Ishikawa (cell line): ENCODE measurements at regions not wholly inside any gene's neighbourhood (a gene's known extent, or its start where the extent isn't known, plus 50 kb on each side); places are given as distances from the start of the nearest gene placed in this dataset.

Experiments used
- CEBPB ChIP-seq: IDR thresholded peaks from 2 replicates; pipeline ENCODE4 v1.6.1; 2012
- CREB1 ChIP-seq: IDR thresholded peaks from 2 replicates; pipeline ENCODE4 v1.6.1; 2012; ENCODE audit warnings: low read depth
- EGR1 ChIP-seq: IDR thresholded peaks from 2 replicates; pipeline ENCODE4 v1.6.1; 2012
- EP300 ChIP-seq: IDR thresholded peaks from 2 replicates; pipeline ENCODE4 v1.6.1; 2012; ENCODE audit warnings: borderline replicate concordance
- FOXM1 ChIP-seq: IDR thresholded peaks from 2 replicates; pipeline ENCODE4 v1.6.1; 2012; ENCODE audit warnings: low read depth, borderline replicate concordance
- NFIC ChIP-seq: IDR thresholded peaks from 2 replicates; pipeline ENCODE4 v1.6.1; 2012
- RAD21 ChIP-seq: IDR thresholded peaks from 2 replicates; pipeline ENCODE4 v1.6.1; 2012; ENCODE audit warnings: low read depth
- TAF1 ChIP-seq: IDR thresholded peaks from 2 replicates; pipeline ENCODE4 v1.6.1; 2012; ENCODE audit warnings: low read depth, mild to moderate bottlenecking
- TCF12 ChIP-seq: IDR thresholded peaks from 2 replicates; pipeline ENCODE4 v1.6.1; 2012; ENCODE audit warnings: low read depth
- TEAD4 ChIP-seq: IDR thresholded peaks from 2 replicates; pipeline ENCODE4 v1.6.1; 2012
- YY1 ChIP-seq: IDR thresholded peaks from 2 replicates; pipeline ENCODE4 v1.6.1; 2012; ENCODE audit warnings: low read depth
- ZBTB7A ChIP-seq: IDR thresholded peaks from 2 replicates; pipeline ENCODE4 v1.6.1; 2012; ENCODE audit warnings: low read depth
- TF ChIP-seq, protein P1 (sequence below): IDR thresholded peaks from 2 replicates; pipeline ENCODE4 v1.6.1; 2012
- TF ChIP-seq, protein P2 (sequence below): IDR thresholded peaks from 2 replicates; pipeline ENCODE4 v1.6.1; 2012; ENCODE audit warnings: low read depth, mild to moderate bottlenecking
- TF ChIP-seq, protein P3 (sequence below): IDR thresholded peaks from 2 replicates; pipeline ENCODE4 v1.6.1; 2012

DNA sequence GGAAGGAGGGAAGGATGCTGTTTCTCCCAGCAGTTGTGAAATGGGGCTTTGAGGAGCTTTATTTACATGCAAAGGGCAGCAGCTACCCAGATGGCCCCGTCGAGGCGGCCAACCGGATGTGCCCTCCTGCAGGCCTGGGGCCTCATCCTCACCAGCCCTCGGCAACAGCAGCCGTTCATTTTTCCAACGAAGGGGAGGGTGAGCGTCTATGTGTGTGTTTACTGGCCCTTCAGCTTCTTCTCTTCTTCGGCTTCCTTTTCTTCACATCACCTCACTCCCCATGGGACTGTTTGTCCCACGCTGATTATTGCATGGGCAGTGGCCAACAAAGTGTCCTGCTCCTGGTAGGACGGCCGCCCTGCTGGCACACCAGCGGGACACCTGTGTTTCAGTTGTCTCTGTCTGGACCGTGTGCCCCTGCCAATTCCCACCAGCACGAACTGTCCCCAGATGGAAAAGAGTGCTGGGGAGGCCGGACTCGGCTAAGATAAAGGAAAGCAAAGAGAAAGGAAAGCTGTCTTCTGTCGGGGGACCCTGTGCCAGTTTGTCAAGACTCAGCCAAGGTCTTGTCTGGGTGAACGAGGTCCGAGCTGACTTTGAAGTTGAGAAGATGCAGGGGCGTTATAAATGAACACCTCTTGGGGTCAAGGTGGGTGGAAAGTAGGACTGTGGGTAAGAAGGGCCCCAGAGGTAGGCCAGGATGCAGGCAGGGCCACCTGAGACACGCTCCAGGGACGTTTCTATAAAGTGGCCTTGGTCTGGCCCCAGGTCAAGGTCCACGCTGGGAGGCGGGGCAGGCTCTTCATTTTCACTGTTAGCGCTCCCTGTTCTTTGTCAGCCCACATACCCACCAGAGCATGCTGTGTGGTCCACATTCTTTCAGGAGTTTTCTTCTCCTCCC, 57.0 kb downstream of the FAM50B start:
- TF ChIP-seq NFIC (no peak), FOXM1 (no peak), CEBPB (no peak), YY1 (no peak), ZBTB7A (no peak), TAF1 (no peak), EP300 (no peak), CREB1 (no peak), TCF12 (no peak), EGR1 (no peak), TEAD4 (no peak), RAD21 (no peak)
- TF ChIP-seq, protein P1, sequence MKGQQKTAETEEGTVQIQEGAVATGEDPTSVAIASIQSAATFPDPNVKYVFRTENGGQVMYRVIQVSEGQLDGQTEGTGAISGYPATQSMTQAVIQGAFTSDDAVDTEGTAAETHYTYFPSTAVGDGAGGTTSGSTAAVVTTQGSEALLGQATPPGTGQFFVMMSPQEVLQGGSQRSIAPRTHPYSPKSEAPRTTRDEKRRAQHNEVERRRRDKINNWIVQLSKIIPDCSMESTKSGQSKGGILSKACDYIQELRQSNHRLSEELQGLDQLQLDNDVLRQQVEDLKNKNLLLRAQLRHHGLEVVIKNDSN, result no peak
- TF ChIP-seq, protein P2, sequence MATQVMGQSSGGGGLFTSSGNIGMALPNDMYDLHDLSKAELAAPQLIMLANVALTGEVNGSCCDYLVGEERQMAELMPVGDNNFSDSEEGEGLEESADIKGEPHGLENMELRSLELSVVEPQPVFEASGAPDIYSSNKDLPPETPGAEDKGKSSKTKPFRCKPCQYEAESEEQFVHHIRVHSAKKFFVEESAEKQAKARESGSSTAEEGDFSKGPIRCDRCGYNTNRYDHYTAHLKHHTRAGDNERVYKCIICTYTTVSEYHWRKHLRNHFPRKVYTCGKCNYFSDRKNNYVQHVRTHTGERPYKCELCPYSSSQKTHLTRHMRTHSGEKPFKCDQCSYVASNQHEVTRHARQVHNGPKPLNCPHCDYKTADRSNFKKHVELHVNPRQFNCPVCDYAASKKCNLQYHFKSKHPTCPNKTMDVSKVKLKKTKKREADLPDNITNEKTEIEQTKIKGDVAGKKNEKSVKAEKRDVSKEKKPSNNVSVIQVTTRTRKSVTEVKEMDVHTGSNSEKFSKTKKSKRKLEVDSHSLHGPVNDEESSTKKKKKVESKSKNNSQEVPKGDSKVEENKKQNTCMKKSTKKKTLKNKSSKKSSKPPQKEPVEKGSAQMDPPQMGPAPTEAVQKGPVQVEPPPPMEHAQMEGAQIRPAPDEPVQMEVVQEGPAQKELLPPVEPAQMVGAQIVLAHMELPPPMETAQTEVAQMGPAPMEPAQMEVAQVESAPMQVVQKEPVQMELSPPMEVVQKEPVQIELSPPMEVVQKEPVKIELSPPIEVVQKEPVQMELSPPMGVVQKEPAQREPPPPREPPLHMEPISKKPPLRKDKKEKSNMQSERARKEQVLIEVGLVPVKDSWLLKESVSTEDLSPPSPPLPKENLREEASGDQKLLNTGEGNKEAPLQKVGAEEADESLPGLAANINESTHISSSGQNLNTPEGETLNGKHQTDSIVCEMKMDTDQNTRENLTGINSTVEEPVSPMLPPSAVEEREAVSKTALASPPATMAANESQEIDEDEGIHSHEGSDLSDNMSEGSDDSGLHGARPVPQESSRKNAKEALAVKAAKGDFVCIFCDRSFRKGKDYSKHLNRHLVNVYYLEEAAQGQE, result no peak
- TF ChIP-seq, protein P3, sequence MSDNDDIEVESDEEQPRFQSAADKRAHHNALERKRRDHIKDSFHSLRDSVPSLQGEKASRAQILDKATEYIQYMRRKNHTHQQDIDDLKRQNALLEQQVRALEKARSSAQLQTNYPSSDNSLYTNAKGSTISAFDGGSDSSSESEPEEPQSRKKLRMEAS, result no peak

DNA sequence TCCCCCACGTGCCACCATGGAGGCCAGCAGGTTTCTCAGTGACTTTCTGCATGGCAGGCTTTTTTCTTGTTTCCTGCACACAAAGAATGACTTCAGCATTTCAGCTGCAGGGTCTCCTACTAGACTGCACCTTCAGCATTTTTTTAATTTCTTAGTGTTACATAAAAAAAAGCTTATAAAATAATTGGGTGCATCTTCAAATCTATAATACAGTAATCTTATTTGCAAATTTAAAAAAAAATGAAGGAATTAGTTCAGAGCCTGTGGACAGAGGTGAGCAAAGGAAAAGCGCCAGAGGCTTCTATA, 57.6 kb downstream of the FAM50B start:
- TF ChIP-seq, protein P2, result no peak
- TF ChIP-seq FOXM1, result no peak

DNA sequence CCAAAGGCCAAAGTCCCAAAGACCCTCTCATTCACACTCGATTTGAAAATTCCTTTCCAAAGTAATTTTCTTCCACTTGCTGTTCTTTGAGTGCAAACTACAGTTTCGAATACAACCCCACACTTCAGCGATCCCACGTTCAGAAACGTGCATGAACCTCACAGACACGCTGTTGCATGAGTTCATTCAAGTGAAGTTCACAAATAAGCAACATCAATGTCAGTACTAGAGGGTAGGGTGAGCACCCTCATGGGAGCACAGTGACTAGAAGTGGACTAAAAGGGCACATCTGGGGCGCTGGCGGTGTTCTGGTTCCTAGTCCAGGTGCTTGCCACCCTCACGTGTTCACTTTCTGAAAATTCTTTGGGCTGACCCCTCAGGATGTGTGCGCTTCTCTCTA, 59.0 kb downstream of the FAM50B start:
- TF ChIP-seq TCF12 (no peak), CEBPB (no peak), TEAD4 (no peak), RAD21 (no peak)

DNA sequence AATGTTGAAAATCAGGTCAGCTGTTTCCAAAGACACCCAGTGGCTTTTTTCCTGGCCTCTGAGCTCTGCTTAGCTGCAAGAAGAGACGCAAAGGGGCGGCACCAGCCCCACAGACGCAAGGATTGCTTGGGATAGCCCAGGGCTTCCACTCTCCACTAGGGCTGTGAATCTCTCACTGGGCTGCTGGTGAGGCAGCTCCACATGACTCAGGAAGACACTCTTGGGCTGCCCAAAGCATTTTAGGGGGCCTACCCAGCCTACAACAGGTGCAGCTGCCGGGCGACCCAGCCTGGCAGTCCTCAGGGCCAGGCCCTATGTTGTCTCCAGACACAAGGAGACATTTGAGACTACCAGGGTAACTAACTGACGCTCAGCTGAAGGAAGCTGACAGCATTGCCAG, 59.8 kb downstream of the FAM50B start:
- TF ChIP-seq, protein P2, result no peak
- no peak for TF ChIP-seq EGR1
- TF ChIP-seq, protein P3, result no peak
- TF ChIP-seq TCF12, result no peak
- TF ChIP-seq RAD21, result no peak
- TF ChIP-seq TAF1, result no peak
- TF ChIP-seq YY1, result no peak
- TF ChIP-seq CREB1, result no peak
- no peak for TF ChIP-seq ZBTB7A
- no peak for TF ChIP-seq FOXM1

DNA sequence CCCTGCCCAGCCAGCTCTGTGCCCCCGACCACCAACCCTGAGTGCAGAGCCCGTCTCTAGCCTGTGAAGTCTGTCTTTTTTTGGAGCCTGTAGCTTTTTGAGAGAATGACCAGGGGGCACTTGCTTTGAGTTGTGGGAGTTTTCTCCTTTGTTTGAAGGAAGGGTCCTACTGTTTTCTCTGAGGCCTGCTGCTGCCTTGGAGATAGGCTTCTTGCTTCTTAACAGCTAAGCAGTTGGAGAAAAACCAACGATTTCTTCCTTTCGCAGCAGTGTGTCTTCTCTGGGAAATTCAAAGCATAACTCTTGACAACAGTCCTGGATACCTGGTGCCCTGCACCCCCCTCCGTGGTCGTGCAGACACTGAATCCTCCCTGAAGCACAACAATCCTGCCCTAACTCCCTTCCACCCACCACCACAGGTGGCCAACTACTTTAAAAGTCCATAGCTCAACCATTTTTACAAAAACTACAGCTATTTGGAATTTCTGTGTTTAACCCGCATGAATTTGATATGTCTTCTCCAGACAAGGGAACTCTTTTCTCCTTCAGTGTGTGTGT, 61.0 kb downstream of the FAM50B start:
- TF ChIP-seq NFIC, result no peak
- TF ChIP-seq, protein P2, result no peak
- TF ChIP-seq TEAD4, result no peak
- TF ChIP-seq EP300, result no peak
- no peak for TF ChIP-seq TAF1
- TF ChIP-seq CEBPB, result no peak
- TF ChIP-seq YY1, result no peak
- no peak for TF ChIP-seq ZBTB7A
- TF ChIP-seq, protein P3, result no peak
- no peak for TF ChIP-seq EGR1
- no peak for TF ChIP-seq FOXM1
- TF ChIP-seq, protein P1, result no peak
- TF ChIP-seq CREB1, result no peak
- TF ChIP-seq TCF12, result no peak
- TF ChIP-seq RAD21, result no peak
